GM18909 (cell line): ENCODE measurements at regions not wholly inside any gene's neighbourhood (a gene's known extent, or its start where the extent isn't known, plus 50 kb on each side); places are given as distances from the start of the nearest gene placed in this dataset.

Experiments
- ATAC-seq: cut with Tn5 transposase; IDR thresholded peaks from one replicate; pipeline ENCODE4 v1.9.1; 2021; ENCODE audit warnings: mild to moderate bottlenecking; ENCODE audit not compliant: unreplicated experiment, poor library complexity

DNA sequence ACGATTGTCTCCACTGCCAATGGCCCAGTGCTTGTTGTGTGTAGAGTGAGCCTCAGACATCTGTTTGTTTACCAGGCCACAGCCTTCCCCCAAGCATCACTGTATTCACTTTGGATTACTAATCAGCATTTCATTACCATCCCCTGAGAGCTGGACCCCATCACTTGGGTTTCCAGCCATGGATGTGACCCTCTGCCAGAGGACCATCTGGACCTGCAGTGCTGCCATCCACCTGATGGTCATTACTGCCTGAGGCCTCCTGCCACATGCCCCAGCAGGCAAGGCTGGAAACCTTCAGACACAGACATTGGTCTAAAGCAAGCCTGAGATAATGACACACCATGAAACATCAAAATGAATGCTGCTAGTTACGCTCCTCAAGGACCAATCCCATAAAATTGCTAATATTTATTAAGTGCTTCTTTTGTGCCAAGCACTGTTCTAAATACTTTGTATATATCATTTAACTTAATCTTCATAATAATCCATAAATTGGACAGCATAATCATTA, 2096.3 kb upstream of the CELF4 start:
- no peak for ATAC-seq

DNA sequence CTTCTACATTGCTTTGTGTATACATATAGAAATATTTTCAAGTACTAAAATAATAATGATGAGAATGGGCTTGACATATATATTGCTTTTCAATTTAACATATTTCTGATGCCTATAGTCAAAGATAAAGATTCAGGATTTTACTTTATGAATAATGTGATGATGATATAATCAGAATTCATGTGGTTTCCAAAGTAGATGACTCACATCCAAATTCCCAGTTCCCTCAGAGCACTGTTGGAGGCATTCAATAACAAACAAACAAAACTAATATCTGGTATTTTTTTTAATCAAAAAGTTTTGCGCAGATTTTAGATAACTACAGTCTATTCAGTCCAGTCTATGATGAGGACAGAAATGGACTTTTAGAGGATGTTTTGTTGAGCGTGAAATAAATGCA, 2094.5 kb upstream of the CELF4 start:
- no peak for ATAC-seq

DNA sequence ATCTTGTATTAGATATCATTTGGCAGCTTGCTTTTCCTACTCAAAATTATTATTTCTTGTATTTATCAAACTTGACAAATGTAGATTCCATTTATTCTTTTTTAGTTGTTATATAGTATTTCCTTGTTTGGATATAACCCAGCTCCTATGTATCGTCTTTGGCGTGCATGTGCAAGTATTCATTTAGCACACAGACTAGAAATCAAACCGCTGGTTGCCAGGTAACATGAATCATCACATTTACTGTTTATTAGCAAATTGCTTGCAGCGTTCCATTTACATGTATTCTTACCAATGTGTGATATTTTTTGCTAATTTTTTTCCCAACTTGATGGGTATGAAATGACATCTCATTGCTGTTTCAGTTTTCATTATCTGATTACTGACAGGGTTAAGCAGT, 2089.7 kb upstream of the CELF4 start:
- ATAC-seq, result no peak

DNA sequence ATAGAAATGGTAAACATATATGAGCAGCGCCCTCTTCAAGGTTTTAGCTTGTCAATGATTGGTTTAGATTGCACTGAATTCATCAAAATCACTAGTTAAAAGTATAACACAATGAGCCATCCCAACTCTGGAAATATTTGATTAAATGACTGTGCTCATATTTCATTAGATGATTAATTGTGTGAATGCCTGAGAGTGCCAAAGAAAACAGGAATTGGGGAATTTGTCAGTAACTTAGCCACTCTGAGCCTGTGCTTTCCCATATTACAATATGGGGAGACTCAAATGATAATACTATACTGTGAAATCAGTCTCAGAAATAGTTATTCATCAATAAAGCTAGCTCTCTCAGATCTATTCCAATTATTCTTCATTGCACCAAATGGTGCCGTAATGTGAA, 2087.6 kb upstream of the CELF4 start:
- ATAC-seq, result no peak

DNA sequence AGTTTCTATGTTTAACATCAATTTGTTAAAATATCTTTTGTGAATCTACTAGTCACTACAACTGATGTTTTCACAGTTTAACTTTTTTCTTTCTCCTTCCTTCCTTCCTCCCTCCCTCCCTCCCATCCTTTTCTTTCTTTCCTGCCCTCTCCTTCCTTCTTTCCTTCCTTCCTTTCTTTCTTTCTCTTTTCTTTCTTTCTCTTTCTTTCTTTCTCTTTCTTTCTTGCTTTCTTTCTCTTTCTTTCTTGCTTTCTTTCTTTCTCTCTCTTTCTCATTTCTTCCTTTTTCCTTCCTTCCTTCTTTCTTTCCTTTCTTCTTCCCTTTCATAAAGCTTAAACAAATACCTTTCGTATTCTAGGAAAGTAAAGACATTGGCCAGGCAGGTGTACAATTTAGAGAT, 2083.0 kb upstream of the CELF4 start:
- ATAC-seq, result no peak

DNA sequence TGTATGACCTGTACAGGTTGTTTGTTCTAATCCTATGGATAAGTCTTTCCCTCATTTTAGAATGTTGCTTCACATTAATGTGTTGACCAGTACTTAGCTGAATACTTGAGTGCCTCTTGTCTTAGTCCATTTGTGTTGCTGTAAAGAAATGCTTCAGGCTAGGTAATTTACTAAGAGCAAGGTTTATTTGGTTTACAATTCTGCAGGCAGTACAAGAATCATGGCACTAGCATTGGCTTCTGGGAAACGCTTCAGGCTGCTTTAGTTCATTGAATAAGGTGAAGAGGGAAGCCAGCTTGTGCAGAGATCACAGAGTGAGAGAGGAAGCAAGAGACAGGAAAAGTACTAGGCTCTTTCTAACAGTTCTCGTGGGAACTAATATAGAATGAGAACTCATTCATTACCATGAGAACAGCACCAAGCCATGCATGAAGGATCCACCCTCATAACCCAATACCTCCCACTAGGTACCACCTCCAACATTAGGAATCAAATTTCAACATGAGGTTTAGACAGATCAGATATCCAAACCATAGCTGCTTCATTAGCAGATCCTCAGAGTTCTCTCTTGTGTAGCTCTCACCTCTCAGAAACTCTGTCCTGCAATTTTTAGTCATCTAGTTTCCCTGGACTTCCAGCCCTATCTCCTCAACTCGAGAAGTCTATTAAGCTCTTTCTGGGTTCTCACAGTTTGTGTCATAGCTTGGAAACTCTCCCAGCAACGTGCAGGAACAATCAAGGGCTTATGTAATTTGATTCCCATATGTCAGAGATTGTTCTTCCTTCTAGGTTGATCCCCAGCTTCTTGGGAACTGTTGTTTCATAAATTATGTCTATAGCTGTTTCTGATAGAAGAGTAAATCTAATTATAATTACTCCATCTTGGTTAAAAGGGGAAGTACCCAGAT, 2082.3 kb upstream of the CELF4 start:
- no peak for ATAC-seq

DNA sequence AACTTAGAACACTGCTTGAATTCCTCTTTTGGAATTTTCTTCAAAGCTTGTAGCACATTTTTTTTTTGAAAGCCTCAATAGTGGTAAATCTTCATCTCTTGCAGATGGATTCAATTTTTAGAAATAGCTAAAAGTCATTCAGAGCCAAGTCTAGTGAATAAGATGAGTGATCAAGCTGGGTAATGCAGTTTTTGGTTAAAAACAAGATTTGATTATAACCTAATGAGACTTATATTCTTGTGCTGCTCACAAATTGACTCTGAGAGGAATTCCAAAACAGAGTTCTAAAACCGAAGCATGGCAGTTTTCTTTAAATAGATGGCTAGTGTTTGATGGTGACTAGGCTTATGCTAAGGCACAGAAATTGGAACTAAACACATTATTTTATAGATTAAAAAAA, 2072.6 kb upstream of the CELF4 start:
- ATAC-seq, result no peak

DNA sequence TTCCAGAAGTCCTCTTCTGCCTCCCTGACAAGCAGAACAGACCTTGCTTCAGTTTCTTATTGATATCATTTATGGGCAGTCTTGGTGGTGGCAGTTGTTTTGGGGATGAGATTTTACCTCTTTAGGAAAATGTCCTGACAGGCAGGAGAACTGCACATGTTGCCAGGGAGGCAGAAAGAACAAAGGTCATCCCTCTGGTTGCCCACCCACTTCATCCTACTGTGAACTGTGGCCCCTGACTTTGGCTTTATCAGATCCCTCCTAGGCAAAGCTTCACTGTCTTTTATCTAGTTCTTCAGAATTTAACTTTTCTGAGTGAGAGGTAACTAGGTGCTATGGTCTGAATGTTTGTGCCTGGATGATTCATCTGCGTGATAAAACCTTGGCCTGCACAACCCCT, 2071.3 kb upstream of the CELF4 start:
- ATAC-seq, result no peak

DNA sequence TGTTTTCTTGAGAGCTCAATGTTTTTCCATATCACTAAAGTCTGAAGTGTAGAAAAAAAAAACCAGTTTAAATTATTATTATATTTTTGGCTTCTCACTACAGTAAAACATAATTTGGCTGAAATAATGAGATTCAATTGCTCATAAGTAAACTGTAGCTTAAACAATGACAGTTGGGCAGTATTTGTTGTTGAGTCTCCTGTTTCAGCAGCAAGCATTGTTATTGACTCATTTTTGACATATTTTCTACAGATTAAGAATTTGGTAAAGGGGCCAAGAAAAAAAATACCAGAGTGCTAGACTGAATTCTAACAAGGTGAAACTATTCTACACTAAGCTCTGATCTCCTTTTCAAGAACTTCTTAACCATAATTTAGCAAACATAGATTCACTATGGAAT, 2070.4 kb upstream of the CELF4 start:
- ATAC-seq, result no peak

DNA sequence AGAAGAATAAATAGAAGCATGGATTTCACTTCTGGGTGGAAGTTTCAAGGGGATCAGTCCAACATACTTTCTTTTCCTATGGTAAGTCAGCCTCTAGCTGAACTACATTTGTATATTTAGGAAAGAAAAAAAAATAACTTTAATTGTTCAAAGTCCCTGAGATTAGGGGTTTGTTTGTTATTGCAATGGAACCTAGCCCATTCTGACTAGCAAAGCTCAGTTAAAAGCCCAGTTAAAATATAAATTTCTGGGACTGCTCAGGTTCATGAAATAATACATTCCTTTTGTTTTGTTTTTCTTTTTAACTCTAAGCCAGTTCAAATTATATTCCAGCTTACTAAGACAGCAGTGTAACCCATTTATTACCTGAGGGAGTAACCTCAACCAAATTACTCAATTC, 2069.6 kb upstream of the CELF4 start:
- no peak for ATAC-seq

DNA sequence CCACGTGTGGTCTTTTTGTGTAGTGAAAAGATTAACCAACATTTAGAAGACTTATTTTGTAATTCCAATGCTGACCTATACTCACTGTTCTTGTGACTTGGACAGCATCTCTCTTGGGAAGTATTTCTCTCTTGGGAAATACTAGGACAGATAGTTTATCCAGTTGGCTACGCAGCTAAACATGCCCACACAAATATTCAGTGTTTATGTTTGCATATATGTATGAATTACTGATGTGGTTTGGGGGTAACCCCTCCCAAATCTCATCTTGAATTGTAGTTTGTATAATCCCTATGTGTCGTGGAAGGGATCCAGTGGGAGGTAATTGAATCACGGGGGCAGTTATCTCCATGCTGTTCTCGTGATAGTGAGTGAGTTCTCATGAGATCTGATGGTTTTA, 2062.3 kb upstream of the CELF4 start:
- ATAC-seq, result no peak

DNA sequence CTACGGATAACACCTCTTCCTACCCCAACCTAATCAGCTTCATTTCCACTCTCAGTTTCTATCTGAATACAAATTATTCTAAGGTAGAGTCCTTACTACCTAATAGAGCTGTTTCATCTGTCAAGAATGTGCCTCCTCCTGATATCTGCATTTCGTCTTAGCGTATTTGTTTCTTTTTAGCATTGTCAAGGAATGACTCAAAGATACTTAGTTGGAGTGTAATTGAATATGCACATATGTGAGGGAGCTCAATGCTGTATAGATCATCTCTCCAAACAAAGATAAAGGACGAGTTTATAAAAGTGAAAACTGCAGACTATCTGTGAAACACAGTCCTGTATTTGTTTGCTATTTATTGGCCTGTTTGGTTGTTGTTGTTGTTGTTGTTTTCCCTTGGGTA, 2059.4 kb upstream of the CELF4 start:
- ATAC-seq, result no peak

DNA sequence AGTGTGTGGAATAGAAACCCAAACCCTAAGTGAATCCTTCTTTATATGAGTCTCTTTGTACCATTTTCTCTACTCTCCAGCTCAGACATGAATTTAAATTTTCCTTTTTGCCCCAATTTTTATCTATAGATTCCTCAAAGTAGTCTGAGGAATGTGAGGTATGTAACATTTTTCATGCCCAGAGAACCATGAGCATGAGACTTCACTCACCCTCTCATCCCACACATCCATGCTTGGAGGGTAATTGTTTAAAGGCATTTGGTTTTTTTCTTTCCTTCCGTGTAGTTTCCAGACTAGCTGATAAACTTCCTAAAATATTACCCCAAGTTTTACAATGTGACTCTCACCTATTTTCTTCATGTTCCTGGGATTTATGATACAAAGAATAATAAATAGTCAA, 2056.8 kb upstream of the CELF4 start:
- no peak for ATAC-seq

DNA sequence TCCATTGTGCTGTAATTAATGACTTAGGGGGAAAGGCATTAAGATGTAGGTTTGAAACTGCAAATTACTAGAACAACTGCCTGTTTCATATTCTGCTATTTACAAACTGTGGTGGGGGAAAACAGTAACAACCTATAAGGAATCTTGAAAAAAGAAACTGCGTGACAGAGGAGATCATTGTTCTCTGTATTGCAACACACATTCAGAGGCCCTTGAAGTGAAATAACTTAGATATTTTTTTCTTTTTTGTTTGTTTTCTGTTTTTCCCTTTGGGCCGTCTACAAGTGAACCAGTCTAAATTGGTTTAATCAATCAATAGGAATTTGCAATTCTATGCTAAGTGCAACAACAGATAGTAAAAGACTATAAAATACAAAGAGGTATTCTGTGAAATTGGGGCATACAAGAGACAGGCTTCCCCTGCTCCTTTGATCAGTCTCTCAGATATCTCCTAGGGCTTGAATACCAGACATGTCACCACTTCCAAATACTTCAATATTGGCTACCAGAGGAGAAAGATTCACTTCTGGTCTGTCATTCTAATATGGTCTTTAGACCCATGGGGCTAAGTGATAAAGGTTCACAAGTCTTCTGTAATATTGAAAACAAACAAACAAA, 2055.1 kb upstream of the CELF4 start:
- ATAC-seq, result no peak

DNA sequence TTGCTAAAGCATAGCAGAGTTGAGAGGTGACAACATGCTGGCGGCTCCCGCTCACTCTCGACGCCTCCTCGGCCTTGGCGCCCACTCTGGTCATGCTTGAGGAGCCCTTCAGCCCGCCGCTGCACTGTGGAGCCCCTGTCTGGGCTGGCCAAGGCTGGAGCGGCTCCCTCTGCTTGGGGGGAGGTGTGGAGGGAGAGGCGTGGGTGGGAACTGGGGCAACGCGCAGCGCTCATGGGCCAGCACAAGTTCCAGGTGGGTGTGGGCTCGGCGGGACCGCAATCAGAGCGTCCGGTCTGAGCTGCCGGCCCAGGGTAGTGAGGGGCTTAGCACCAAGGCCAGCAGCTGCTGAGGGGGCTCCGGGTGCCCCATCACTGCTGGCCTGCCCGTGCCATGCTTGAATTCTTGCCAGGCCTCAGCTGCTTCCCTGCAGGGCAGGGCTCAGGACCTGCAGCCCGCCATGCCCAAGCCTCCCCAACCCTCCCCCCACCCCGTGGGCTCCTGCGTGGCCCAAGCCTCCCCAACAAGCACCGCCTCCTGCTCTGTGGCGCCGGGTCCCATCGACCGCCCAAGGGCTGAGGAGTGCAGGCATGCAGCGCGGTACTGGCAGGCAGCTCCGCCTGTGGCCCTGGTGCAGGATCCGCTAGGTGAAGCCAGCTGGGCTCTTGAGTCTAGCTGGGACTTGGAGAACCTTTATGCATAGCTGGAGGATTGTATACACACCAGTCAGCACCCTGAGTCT, 2052.8 kb upstream of the CELF4 start:
- ATAC-seq, result no peak

DNA sequence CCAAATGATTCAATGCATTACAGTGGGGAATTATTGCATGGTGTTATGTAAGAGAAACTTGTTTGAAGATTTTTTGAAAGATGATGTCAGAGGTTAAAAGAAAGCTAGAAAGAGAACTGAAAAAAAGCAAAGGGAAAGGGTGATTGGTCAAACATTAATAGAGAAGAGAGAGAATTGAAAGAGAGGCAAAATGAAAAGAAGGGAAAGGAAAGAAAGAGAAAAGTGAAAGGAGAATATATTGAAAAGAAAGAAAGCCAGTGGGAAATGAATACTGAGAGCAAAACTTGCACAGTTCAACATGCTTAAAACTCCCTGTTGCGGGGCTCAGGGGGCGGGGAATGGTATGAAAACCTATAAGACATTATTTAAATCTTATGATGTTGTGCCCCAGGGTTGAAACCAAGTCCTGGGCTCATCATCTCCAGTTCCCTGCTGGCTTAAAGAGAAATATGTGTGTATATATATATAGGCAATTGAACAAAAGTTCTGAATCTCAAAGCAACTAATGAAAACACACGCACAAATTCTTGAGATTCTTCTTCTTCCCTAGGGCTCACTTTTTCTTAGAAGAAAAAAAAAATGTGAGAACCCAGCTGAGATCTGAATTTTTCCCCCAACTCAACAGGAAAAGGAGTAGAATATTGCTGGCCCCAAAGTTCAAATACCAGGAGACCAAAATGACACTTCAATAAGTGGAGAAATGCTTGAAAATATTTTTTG, 2045.9 kb upstream of the CELF4 start:
- no peak for ATAC-seq

DNA sequence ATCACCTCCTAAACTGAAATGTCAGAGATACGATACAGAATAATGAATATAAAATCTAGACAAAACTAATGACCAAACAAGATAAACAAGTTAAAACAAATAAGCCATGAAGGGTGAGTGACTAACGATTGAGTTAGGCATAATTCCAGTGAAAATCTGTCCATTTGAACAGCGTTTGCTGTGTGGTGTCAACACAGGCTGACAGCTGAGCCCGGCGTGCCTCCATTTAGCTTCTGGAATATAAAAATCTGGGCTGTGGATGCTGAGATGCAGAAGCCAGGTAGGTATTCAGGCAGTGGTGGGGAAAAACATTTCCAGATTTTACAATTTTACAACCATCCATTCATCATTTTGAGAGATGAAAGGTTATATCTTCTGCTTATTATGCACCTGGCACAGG, 2041.4 kb upstream of the CELF4 start:
- no peak for ATAC-seq

DNA sequence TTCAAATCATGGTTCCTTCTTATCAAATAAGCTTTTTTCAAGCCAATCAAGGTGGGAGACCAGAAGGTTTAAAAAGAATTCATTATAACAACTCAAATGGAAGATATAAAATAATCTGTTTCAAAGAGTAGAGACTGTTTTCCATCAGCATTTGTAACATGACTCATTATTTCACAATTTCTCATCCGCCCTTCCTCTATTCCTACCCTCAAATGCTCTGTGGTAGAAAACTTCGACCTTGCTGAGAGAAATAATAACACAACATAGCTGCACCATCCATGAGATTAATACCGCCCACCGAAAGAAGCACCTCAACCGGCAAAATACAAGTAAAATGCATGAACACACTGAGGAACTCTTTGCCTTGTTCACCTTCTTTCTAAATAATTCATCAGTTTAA, 2039.2 kb upstream of the CELF4 start:
- ATAC-seq, result no peak

DNA sequence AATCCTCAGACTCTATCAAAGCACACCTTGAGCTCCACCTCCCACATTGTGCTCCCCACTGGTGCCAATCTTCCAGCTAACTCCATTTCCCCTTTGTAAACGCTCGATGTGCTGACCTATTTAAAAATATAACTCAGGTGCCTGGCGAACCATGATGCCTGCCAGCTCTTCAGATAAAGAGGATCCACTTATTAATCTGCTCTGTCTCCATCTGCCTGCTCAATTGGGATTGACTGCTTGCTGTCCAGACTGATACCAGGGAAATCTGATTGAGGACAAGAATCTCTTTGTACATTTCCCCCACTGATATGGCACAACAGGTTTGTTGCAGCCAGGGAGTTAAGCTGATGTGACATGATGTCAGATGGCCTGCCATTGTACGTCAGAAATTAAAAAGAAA, 2036.5 kb upstream of the CELF4 start:
- no peak for ATAC-seq

DNA sequence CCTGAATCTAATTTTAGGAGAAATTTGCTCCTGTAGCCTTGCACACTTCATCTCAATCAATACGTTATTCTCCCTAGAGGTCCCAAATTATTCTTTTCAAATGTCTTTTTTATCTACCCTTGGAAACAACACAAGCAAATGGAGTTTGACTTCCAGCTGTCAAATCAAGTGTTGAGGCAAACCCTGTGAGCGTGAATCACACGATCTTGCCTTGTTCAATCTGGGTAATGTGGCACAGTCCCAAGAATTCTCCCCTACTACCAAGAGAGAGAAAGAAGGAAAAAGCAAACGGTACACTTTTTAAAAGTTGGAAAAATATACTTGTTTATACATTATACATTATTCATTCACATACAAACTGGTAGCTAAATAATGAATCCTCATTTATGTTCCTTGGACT, 2035.3 kb upstream of the CELF4 start:
- no peak for ATAC-seq

DNA sequence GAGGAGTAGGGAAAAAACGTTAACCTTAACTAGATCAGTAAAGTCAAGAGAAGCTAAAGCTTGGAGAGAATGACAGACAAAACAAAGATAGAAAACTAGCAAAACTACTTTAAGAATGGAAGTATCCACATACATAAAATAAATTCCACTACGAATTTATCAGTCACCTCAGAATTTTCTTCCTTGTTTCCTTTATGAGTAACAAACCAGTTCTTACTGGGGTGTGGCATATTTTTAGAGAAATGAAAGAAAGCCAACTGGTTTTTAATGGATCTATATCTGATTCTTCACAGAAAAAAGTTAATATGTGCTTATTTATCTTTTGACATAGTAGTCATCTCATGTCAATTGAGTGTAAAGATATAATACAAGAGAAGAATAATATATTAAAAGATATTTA, 2033.7 kb upstream of the CELF4 start:
- no peak for ATAC-seq
